22Rv1 (cell line): ENCODE measurements at regions not wholly inside any gene's neighbourhood (a gene's known extent, or its start where the extent isn't known, plus 50 kb on each side); places are given as distances from the start of the nearest gene placed in this dataset.
"Not testable (repeated sequence)": the region's sequence is repeated elsewhere in the genome, so short reads cannot be mapped to it uniquely, and the experiment has no call there.

Experiments
- H3K27ac ChIP-seq: fragments of 450-650 bp; 2 replicates; pipeline ENCODE4 v1.5.1; 2017
- CTCF ChIP-seq: fragments of 450-650 bp; IDR thresholded peaks from 2 replicates; pipeline ENCODE4 v1.5.1; 2017; ENCODE audit warnings: mild to moderate bottlenecking
- ZFX ChIP-seq: fragments of 450-650 bp; IDR thresholded peaks from 2 replicates; pipeline ENCODE4 v1.6.1; 2017; ENCODE audit warnings: antibody characterized with exemption, borderline replicate concordance

DNA sequence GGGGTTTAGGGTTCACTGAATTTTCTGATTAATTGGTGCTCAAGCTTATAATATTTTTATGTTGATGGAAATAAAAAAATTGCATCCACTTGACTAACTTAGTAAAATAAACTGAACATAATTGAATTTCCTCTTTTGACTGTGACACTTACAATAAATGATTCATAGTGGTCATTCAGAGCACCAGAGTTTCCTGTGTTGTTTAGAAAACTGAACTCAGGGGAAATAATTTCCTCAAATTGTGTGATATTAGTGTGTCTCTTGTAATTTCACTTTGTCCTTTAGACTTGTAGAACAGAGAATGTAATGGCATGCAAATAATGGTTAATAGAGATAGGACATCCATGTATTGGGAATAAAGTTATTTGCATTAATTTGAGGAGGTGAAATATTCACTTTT is 319.7 kb upstream of the MAN1A1 start:
- TF ChIP-seq ZFX = no peak
- TF ChIP-seq CTCF = no peak
- no peak overlapping the region for H3K27ac ChIP-seq

- H3K27ac ChIP-seq = not testable (repeated sequence)
Measured at GRCh38 chr6:119665432-119665831, 315.9 kb upstream of the MAN1A1 start.

DNA sequence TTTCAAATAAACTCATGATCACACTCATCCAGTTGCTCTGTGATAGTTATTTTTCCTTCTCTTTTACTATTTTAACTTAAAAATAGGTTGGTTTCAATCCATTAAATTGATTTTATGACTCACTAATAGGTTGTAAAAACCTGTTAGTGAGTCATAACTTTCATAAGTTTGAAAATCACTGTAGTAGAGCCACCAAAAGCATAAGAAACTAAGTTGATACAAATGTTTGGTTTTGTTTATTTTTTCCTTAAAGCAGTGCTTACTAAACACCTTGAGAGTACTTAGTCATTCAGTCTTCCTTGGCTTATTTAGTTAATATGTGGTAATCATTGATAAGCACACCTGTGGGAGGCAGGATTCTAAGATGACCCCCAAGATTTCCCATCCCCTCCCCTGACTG is 312.1 kb upstream of the MAN1A1 start:
- no peak overlapping the region for H3K27ac ChIP-seq
- TF ChIP-seq ZFX = no peak
- TF ChIP-seq CTCF = no peak

- TF ChIP-seq CTCF = no peak
- no peak for TF ChIP-seq ZFX
- H3K27ac ChIP-seq = no peak overlapping the region
Measured at GRCh38 chr6:119661078-119661477, 311.5 kb upstream of the MAN1A1 start.

DNA sequence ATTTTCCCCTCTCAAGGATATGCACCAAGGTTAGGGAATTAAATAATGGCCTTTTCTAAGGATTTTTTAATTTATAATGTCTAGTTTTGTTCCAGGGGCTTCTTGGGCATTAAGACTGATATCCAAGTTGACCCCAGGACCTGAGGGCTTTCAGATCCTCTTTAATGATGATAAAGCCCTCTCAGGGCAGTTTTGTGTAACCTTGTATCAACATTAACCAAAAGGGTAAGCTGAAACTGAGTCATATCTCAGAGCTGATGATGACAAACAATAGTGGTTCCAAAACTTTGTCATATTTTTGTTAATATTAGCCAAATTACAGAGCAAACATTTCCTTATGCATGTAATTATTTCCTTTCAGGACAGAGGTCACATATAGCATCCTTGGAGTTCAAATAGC is 309.4 kb upstream of the MAN1A1 start:
- TF ChIP-seq CTCF (no peak), ZFX (no peak)
- no peak overlapping the region for H3K27ac ChIP-seq

DNA sequence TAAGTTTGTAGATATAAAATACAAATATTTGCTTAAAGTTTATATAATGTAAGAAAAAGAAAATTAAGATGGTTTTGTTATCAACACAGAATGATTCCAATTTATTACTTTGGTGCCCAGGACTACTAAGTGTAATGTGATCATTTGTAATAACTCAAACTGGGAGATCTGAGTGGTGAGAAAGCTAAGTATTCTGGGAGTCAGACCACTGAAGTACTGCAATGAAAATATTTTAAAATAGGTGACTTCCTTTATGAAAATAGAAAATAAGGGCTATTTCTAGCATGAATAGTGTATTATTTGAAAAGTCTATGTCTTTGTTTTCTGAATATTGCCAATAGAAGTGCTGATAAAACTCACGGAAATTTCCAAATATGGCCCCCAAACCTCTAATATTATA is 305.6 kb upstream of the MAN1A1 start:
- no peak overlapping the region for H3K27ac ChIP-seq
- TF ChIP-seq CTCF (no peak), ZFX (no peak)

DNA sequence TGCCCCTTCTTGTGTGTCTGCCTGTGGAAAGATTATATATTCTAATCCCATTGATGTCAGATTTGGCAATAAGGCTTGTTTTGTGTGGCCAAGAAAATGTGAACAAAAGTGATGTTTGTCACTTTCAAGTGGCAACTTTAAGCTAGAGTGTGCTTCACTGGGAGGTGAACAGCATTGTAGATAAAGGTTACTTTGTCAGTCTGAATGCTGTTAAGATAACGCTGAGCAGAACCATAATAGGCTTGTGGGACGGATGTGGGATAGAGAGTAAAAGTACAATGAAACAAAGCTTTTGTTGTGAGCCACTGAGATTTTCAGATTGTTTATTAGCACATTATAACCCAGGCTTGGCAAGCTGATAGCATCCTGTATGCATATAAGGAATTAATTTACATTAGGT is 303.8 kb upstream of the MAN1A1 start:
- H3K27ac ChIP-seq = no peak overlapping the region
- TF ChIP-seq CTCF (no peak), ZFX (no peak)

DNA sequence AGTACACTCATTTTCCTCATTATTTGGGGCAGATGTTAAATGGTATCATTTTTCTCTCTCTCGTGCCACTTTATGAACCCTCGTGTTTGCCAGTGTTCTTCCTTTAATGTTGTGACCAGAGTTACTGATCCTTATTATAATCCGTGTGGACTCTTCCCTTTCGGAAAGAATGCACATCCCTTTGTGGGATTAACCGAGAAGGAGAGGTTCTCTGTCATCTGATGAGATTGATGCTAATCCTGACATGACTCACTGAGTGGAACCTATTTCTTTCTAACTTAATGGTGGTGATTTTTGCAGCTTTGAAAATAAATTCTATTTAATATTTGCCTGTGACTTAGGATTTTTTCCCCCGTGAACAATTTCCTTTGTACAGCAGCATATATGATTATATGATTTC is 300.0 kb upstream of the MAN1A1 start:
- no peak overlapping the region for H3K27ac ChIP-seq
- TF ChIP-seq ZFX (no peak), CTCF (no peak)
